Body of pancreas (tissue), 4 donors: ENCODE measurements at regions not wholly inside any gene's neighbourhood (a gene's known extent, or its start where the extent isn't known, plus 50 kb on each side); places are given as distances from the start of the nearest gene placed in this dataset.

Experiments used
- ATAC-seq: fragments of 150-250 bp; one replicate; pipeline ENCODE4 v1.9.1; 2016
- DNase-seq, 4 donors: peaks; one replicate each; pipeline ENCODE4 v3.0.0-alpha.2; 2019
- H3K27ac ChIP-seq, 4 donors: fragments of 200-600 bp; sonication (generic); 1 replicate in 3 of 4; 2 replicates in 1 of 4; pipeline versions ENCODE4 v1.5.1 to v1.6.1; 2016 to 2019; ENCODE audit warnings: mild to moderate bottlenecking in 1 of 4, mixed read lengths in 1 of 4, moderate library complexity in 1 of 4
- H3K27me3 ChIP-seq, 2 donors: fragments of 200-600 bp; sonication (generic); one replicate each; pipeline ENCODE4 v1.6.0; 2016; ENCODE audit warnings: mild to moderate bottlenecking in 1 of 2
- H3K36me3 ChIP-seq, 2 donors: fragments of 200-600 bp; sonication (generic); replicated peaks in 1 of 2; 2 replicates each; pipeline ENCODE4 v1.5.1; 2016; ENCODE audit warnings: low read depth in 2 of 2; ENCODE audit not compliant: insufficient read depth in 1 of 2
- H3K4me1 ChIP-seq: fragments of 200-600 bp; sonication (generic); one replicate; pipeline ENCODE4 v1.6.0; 2016
- H3K4me3 ChIP-seq, 2 donors: fragments of 200-600 bp; sonication (generic); 1 replicate in 1 of 2; 2 replicates in 1 of 2; pipeline ENCODE4 v1.5.1; 2016 to 2019
- H3K9me3 ChIP-seq, 3 donors: fragments of 200-600 bp; sonication (generic); 1 replicate in 2 of 3; 2 replicates in 1 of 3; pipeline ENCODE4 v1.5.1; 2016
- CTCF ChIP-seq, 7 experiments: fragments of 450-650 bp in 4 of 7; fragments of 200-600 bp in 3 of 7; sonication (generic) in 3 of 7; IDR thresholded peaks; one replicate each; pipeline ENCODE4 v1.5.1; 2016 to 2019; ENCODE audit warnings: antibody characterized with exemption in 7 of 7
- POLR2A ChIP-seq, 3 donors: fragments of 450-650 bp; IDR thresholded peaks; one replicate each; pipeline ENCODE4 v1.6.1; 2016; ENCODE audit warnings: antibody characterized with exemption in 3 of 3, mild to moderate bottlenecking in 2 of 3
- whole genome bisulfite sequencing, 2 donors: methylation state at CpG; one replicate each; pipeline ENCODE4 v1.1.5; 2017; 5-methylcytosine and 5-hydroxymethylcytosine counted together
- intact Hi-C: fragments of 100-400 bp; cut with DNase I; formaldehyde crosslinking; loops from one replicate; pipeline ENCODE4 v1.15.1; 2023

GRCh38 chr13:34681405-34681955 is 260.6 kb upstream of the NBEA start:
- Histone ChIP-seq H3K4me1 (no peaks in the 10 kb centered on the region), H3K27ac (no peak overlapping the region), H3K4me3 (no peak overlapping the region), H3K36me3 (no peaks in the 10 kb centered on the region), H3K9me3 (no peaks in the 10 kb centered on the region), H3K27me3 (no peaks in the 10 kb centered on the region)
- intact Hi-C loops, result no loop called here
- no peak for ATAC-seq
- no peak for DNase-seq
- 55 to 58% methylated on average over 4 of the region's 4 CpGs for WGBS, 2 donors
- TF ChIP-seq CTCF (IDR thresholded peaks at IDR 0.05) (no peak), POLR2A (IDR thresholded peaks at IDR 0.05) (no peak)

- Histone ChIP-seq H3K4me3 (no peak overlapping the region), H3K27ac (no peak overlapping the region), H3K4me1 (no peaks in the 10 kb centered on the region), H3K27me3 (no peaks in the 10 kb centered on the region), H3K36me3 (no peaks in the 10 kb centered on the region), H3K9me3 (no peaks in the 10 kb centered on the region)
- no peak for DNase-seq
- no peak for ATAC-seq
- WGBS, 2 donors, result 69 to 74% methylated on average over 2 of the region's 2 CpGs
- TF ChIP-seq CTCF (IDR thresholded peaks at IDR 0.05) (no peak), POLR2A (IDR thresholded peaks at IDR 0.05) (no peak)
- intact Hi-C loops, result no loop called here
These were observed 247.0 kb upstream of the NBEA start for GRCh38 chr13:34695063-34695462.

GRCh38 chr13:34696296-34696695 is 245.8 kb upstream of the NBEA start:
- H3K9me3 ChIP-seq, result no peaks in the 10 kb centered on the region
- no peak for ATAC-seq
- intact Hi-C loops, result no loop called here
- no peaks in the 10 kb centered on the region for H3K4me1 ChIP-seq
- no peak for DNase-seq
- WGBS, 2 donors, result 79 to 84% methylated on average over 5 of the region's 5 CpGs
- no peak overlapping the region for H3K27ac ChIP-seq
- no peaks in the 10 kb centered on the region for H3K36me3 ChIP-seq
- H3K4me3 ChIP-seq, result no peak overlapping the region
- no peaks in the 10 kb centered on the region for H3K27me3 ChIP-seq
- TF ChIP-seq POLR2A (IDR thresholded peaks at IDR 0.05), result no peak
- no peak for TF ChIP-seq CTCF (IDR thresholded peaks at IDR 0.05)

GRCh38 chr13:34696741-34697140 is 245.3 kb upstream of the NBEA start:
- intact Hi-C loops, result no loop called here
- TF ChIP-seq POLR2A (IDR thresholded peaks at IDR 0.05) (no peak), CTCF (IDR thresholded peaks at IDR 0.05) (no peak)
- H3K27me3 ChIP-seq, result no peaks in the 10 kb centered on the region
- 85 to 88% methylated on average over 14 of the region's 14 CpGs for WGBS, 2 donors
- no peak for DNase-seq
- H3K9me3 ChIP-seq, result no peaks in the 10 kb centered on the region
- H3K4me3 ChIP-seq, result no peak overlapping the region
- no peaks in the 10 kb centered on the region for H3K4me1 ChIP-seq
- ATAC-seq, result no peak
- no peak overlapping the region for H3K27ac ChIP-seq
- no peaks in the 10 kb centered on the region for H3K36me3 ChIP-seq

GRCh38 chr13:34698945-34699344 is 243.1 kb upstream of the NBEA start:
- H3K4me1 ChIP-seq, result no peaks in the 10 kb centered on the region
- WGBS, 2 donors, result 88 to 94% methylated on average over 3 of the region's 3 CpGs

More at GRCh38 chr13:34698945-34699344, 243.1 kb upstream of the NBEA start:
- intact Hi-C loops, result no loop called here
- Histone ChIP-seq H3K4me3 (no peak overlapping the region), H3K27ac (no peak overlapping the region), H3K27me3 (no peaks in the 10 kb centered on the region), H3K36me3 (no peaks in the 10 kb centered on the region), H3K9me3 (no peaks in the 10 kb centered on the region)
- TF ChIP-seq POLR2A (IDR thresholded peaks at IDR 0.05) (no peak), CTCF (IDR thresholded peaks at IDR 0.05) (no peak)
- no peak for ATAC-seq
- DNase-seq, result no peak
